Mucosa of descending colon (tissue), 3 donors: ENCODE measurements at regions not wholly inside any gene's neighbourhood (a gene's known extent, or its start where the extent isn't known, plus 50 kb on each side); places are given as distances from the start of the nearest gene placed in this dataset.

Experiments
- ATAC-seq: fragments of 200-7000 bp; cut with Tn5 transposase; one replicate; pipeline ENCODE4 v1.9.1; 2020; ENCODE audit warnings: mild to moderate bottlenecking, moderate library complexity
- DNase-seq, 3 donors: peaks; one replicate each; pipeline ENCODE4 v3.0.0-alpha.2; 2020
- H3K36me3 ChIP-seq: fragments of 200-600 bp; one replicate; pipeline ENCODE4 v1.8.0; 2021; ENCODE audit warnings: low read depth, mild to moderate bottlenecking
- H3K4me1 ChIP-seq: fragments of 200-600 bp; one replicate; pipeline ENCODE4 v1.8.0; 2021; ENCODE audit warnings: low read depth, mild to moderate bottlenecking
- H3K4me3 ChIP-seq: fragments of 200-600 bp; one replicate; pipeline ENCODE4 v1.8.0; 2021; ENCODE audit warnings: mild to moderate bottlenecking
- H3K9me3 ChIP-seq: fragments of 200-600 bp; one replicate; pipeline ENCODE4 v1.8.0; 2021; ENCODE audit warnings: mild to moderate bottlenecking
- intact Hi-C, 2 donors: fragments of 100-400 bp; cut with DNase I in 1 of 2; cut with micrococcal nuclease in 1 of 2; formaldehyde crosslinking; loops; one replicate each; pipeline versions ENCODE4 v1.11.0 to v1.11.1; 2022; cut with DNase I, micrococcal nuclease
- TF ChIP-seq, protein P1 (sequence below): fragments of 200-600 bp; IDR thresholded peaks from one replicate; pipeline ENCODE4 v1.8.0; 2022; ENCODE audit warnings: antibody characterized with exemption, mild to moderate bottlenecking
- donor health status: DM: no; HTN: no; CAD: no; lungs with moderate emphysema.
- donor health status: DM: no; HTN: no; CAD: no.
- donor health status: DM: no; HTN: yes; CAD: no.

GRCh38 chr18:39938676-39939608 lies 2016.1 kb upstream of the PIK3C3 start:
- ATAC-seq, result no peak
- TF ChIP-seq, protein P1, sequence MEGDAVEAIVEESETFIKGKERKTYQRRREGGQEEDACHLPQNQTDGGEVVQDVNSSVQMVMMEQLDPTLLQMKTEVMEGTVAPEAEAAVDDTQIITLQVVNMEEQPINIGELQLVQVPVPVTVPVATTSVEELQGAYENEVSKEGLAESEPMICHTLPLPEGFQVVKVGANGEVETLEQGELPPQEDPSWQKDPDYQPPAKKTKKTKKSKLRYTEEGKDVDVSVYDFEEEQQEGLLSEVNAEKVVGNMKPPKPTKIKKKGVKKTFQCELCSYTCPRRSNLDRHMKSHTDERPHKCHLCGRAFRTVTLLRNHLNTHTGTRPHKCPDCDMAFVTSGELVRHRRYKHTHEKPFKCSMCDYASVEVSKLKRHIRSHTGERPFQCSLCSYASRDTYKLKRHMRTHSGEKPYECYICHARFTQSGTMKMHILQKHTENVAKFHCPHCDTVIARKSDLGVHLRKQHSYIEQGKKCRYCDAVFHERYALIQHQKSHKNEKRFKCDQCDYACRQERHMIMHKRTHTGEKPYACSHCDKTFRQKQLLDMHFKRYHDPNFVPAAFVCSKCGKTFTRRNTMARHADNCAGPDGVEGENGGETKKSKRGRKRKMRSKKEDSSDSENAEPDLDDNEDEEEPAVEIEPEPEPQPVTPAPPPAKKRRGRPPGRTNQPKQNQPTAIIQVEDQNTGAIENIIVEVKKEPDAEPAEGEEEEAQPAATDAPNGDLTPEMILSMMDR, result no peak
- no peaks in the 10 kb centered on the region for H3K4me1 ChIP-seq
- no peaks in the 10 kb centered on the region for H3K36me3 ChIP-seq
- no peaks in the 10 kb centered on the region for H3K9me3 ChIP-seq
- no peak for DNase-seq
- no peak overlapping the region for H3K4me3 ChIP-seq
- intact Hi-C loops, result no loop called here

DNA sequence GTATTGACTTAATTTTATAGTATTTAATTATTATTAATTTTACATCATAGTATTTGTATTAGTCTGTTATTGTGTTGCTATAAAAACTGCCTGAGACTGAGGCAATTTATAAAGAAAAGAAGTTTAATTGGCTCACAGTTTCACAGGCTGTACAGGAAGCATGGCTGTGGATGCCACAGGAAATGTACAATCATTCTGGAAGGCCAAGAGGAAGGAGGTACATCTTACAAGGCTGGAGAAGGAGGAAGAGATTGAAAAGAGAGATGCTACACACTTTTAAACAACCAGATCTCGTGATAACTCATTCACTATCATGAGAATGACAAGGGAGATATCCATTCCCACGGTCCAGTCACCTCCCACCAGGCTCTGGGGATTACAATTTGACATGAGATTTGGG lies 2019.4 kb upstream of the PIK3C3 start:
- no peaks in the 10 kb centered on the region for H3K36me3 ChIP-seq
- TF ChIP-seq, protein P1, result no peak
- H3K4me3 ChIP-seq, result no peak overlapping the region
- H3K4me1 ChIP-seq, result no peaks in the 10 kb centered on the region
- no peak for DNase-seq
- intact Hi-C loops, result no loop called here
- ATAC-seq, result no peak
- H3K9me3 ChIP-seq, result no peaks in the 10 kb centered on the region

DNA sequence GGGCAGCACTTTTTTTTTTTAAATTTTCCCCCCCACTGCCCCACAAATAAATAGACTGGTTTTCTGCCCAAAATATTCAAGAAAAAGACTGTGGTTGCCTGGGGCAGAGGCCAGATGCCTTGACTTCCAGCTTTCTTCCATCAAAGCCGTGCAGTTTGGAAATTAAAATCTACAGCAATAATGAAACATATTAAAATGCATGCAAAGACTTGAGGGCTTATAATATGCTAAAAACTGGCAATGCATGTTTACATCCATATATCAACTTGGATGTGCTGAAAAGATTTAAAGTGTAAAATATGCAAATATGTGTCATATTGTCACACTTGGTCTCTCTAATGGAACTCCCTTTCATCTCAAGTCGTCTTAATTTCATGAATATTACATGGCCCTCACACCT lies 2036.2 kb upstream of the PIK3C3 start:
- DNase-seq (no peak), ATAC-seq (no peak)
- Histone ChIP-seq H3K4me3 (no peak overlapping the region), H3K36me3 (no peaks in the 10 kb centered on the region), H3K4me1 (no peaks in the 10 kb centered on the region), H3K9me3 (no peaks in the 10 kb centered on the region)
- TF ChIP-seq, protein P1, result no peak
- intact Hi-C loops, result no loop called here

GRCh38 chr18:39913672-39914366 lies 2041.2 kb upstream of the PIK3C3 start:
- no peak for DNase-seq

GRCh38 chr18:39911716-39912115 lies 2043.3 kb upstream of the PIK3C3 start:
- no peaks in the 10 kb centered on the region for H3K9me3 ChIP-seq
- ATAC-seq (no peak), DNase-seq (no peak)
- H3K36me3 ChIP-seq, result no peaks in the 10 kb centered on the region
- intact Hi-C loops, result no loop called here
- H3K4me3 ChIP-seq, result no peak overlapping the region
- H3K4me1 ChIP-seq, result no peaks in the 10 kb centered on the region
- TF ChIP-seq, protein P1, result no peak

More at GRCh38 chr18:39913672-39914366, 2041.2 kb upstream of the PIK3C3 start:
- no peaks in the 10 kb centered on the region for H3K36me3 ChIP-seq
- H3K4me3 ChIP-seq, result no peak overlapping the region
- no peaks in the 10 kb centered on the region for H3K4me1 ChIP-seq
- no peaks in the 10 kb centered on the region for H3K9me3 ChIP-seq
- intact Hi-C loops, result no loop called here
- TF ChIP-seq, protein P1, result no peak
- no peak for ATAC-seq
